ENCODE measurements at regions not wholly inside any gene's neighbourhood (a gene's known extent, or its start where the extent isn't known, plus 50 kb on each side); places are given as distances from the start of the nearest gene placed in this dataset.

- no peak overlapping the region for H3K4me3 ChIP-seq (replicated peaks in 1 of 2; ENCODE audit: low read depth in 2 of 2, low read length in 2 of 2)
- DNase-seq (ENCODE audit: low read depth in 2 of 2), result peak; percentile 34 to 49
- peak; percentile 58 for TF ChIP-seq CTCF (IDR thresholded peaks at IDR 0.05; ENCODE audit: low read depth, low read length)
These were observed 65.9 kb upstream of the IRX6 start for GRCh38 chr16:55257966-55258613.

- DNase-seq (ENCODE audit: low read depth in 2 of 2), result no peak
- TF ChIP-seq CTCF (IDR thresholded peaks at IDR 0.05; ENCODE audit: low read depth, low read length), result no peak
- no peak overlapping the region for H3K4me3 ChIP-seq (replicated peaks in 1 of 2; ENCODE audit: low read depth in 2 of 2, low read length in 2 of 2)
These were observed 62.7 kb upstream of the IRX6 start for GRCh38 chr16:55261301-55261700.

- no peak overlapping the region for H3K4me3 ChIP-seq (replicated peaks in 1 of 2; ENCODE audit: low read depth in 2 of 2, low read length in 2 of 2)
- no peak for TF ChIP-seq CTCF (IDR thresholded peaks at IDR 0.05; ENCODE audit: low read depth, low read length)
- no peak for DNase-seq (ENCODE audit: low read depth in 2 of 2)
These were observed 60.4 kb upstream of the IRX6 start for GRCh38 chr16:55263271-55264250.

GRCh38 chr16:55264949-55265348 is 59.1 kb upstream of the IRX6 start:
- no peak overlapping the region for H3K4me3 ChIP-seq (replicated peaks in 1 of 2; ENCODE audit: low read depth in 2 of 2, low read length in 2 of 2)
- DNase-seq (ENCODE audit: low read depth in 2 of 2), result no peak
- TF ChIP-seq CTCF (IDR thresholded peaks at IDR 0.05; ENCODE audit: low read depth, low read length), result no peak

- DNase-seq (ENCODE audit: low read depth in 2 of 2), result no peak
- no peak overlapping the region for H3K4me3 ChIP-seq (replicated peaks in 1 of 2; ENCODE audit: low read depth in 2 of 2, low read length in 2 of 2)
- no peak for TF ChIP-seq CTCF (IDR thresholded peaks at IDR 0.05; ENCODE audit: low read depth, low read length)
These were observed 58.1 kb upstream of the IRX6 start for GRCh38 chr16:55265926-55266325.

GRCh38 chr16:55271945-55272513 is 52.0 kb upstream of the IRX6 start:
- no peak overlapping the region for H3K4me3 ChIP-seq (replicated peaks in 1 of 2; ENCODE audit: low read depth in 2 of 2, low read length in 2 of 2)
- TF ChIP-seq CTCF (IDR thresholded peaks at IDR 0.05; ENCODE audit: low read depth, low read length), result no peak
- DNase-seq (ENCODE audit: low read depth in 2 of 2), result no peak

All from cardiac fibroblast (primary cell).